A549 (cell line): ENCODE measurements at regions not wholly inside any gene's neighbourhood (a gene's known extent, or its start where the extent isn't known, plus 50 kb on each side); places are given as distances from the start of the nearest gene placed in this dataset.

Source experiments
- ATAC-seq, 2 experiments: fragments of 200-7000 bp in 1 of 2; fragments of >200 bp in 1 of 2; cut with Nextera tagmentation in 1 of 2; cut with Tn5 transposase in 1 of 2; 3 replicates each; pipeline versions ENCODE4 v1.8.0 to v1.9.1; 2018 to 2020; ENCODE audit warnings: mild to moderate bottlenecking in 1 of 2, moderate library complexity in 1 of 2
- CTCF ChIA-PET: fragments of 300-600 bp; sonication (Branson Sonifier 250); formaldehyde crosslinking; extraction: SDS; loops from one replicate; lab custom pipeline; 2021; ENCODE audit warnings: antibody characterized with exemption, inconsistent platforms; lab: Yijun Ruan, JAX
- POLR2A ChIA-PET: fragments of 350-600 bp; formaldehyde crosslinking; extraction: SDS; loops from one replicate; lab custom pipeline; 2021; ENCODE audit warnings: antibody characterized with exemption, inconsistent platforms; lab: Yijun Ruan, JAX
- DNase-seq, 2 experiments: peaks; one replicate each; pipeline versions ENCODE4 v3.0.0 to v3.0.0-alpha.2; 2011 to 2016; ENCODE audit warnings: low read depth in 1 of 2, low spot score in 1 of 2
- FAIRE-seq: peaks from 2 replicates; lab custom pipeline; 2011; peaks lifted over from hg19 to GRCh38; lab: Jason Lieb, UNC
- H3K27ac ChIP-seq, 2 experiments: fragments of >200 bp; sonication (Bioruptor Twin); formaldehyde crosslinking; 3 replicates each; pipeline ENCODE4 v1.5.1; 2016 to 2017
- H3K4me1 ChIP-seq: fragments of >200 bp; sonication (Bioruptor Twin); formaldehyde crosslinking; 3 replicates; pipeline ENCODE4 v1.6.1; 2016
- H3K4me2 ChIP-seq: fragments of >200 bp; sonication (Bioruptor Twin); formaldehyde crosslinking; 3 replicates; pipeline ENCODE4 v1.6.1; 2016
- H3K4me3 ChIP-seq: fragments of >200 bp; sonication (Bioruptor Twin); formaldehyde crosslinking; 3 replicates; pipeline ENCODE4 v1.5.1; 2016
- H3K9me3 ChIP-seq: fragments of >200 bp; sonication (Bioruptor Twin); formaldehyde crosslinking; 3 replicates; pipeline ENCODE4 v1.6.1; 2016
- CBX2 ChIP-seq: fragments of 200-600 bp; sonication (generic); IDR thresholded peaks from 2 replicates; pipeline ENCODE4 v1.6.1; 2016; ENCODE audit warnings: low read depth, mild to moderate bottlenecking, borderline replicate concordance
- CBX8 ChIP-seq: fragments of 200-600 bp; sonication (generic); IDR thresholded peaks from 2 replicates; pipeline ENCODE4 v1.6.1; 2016
- EHF ChIP-seq: fragments of 250-450 bp; sonication (Bioruptor Pico); IDR thresholded peaks from 2 replicates; pipeline ENCODE4 v1.5.0; 2020; ENCODE audit warnings: mild to moderate bottlenecking
- ESRRA ChIP-seq: fragments of 150-350 bp; IDR thresholded peaks from 2 replicates; pipeline ENCODE4 v1.6.1; 2014; ENCODE audit warnings: mild to moderate bottlenecking, low read length, borderline replicate concordance
- FOSL2 ChIP-seq, 2 experiments: fragments of 450-650 bp in 1 of 2; fragments of >200 bp in 1 of 2; sonication (Bioruptor Twin) in 1 of 2; formaldehyde crosslinking; IDR thresholded peaks; 2 replicates each; pipeline versions ENCODE4 v1.5.0 to v1.6.1; 2016 to 2020; ENCODE audit warnings: mild to moderate bottlenecking in 1 of 2, moderate library complexity in 1 of 2
- HOXA7 ChIP-seq: fragments of 250-450 bp; sonication (Bioruptor Pico); IDR thresholded peaks from 2 replicates; pipeline ENCODE4 v1.5.0; 2020; ENCODE audit warnings: mild to moderate bottlenecking, moderate library complexity
- JUN ChIP-seq, 2 experiments: fragments of >200 bp; sonication (Bioruptor Twin); formaldehyde crosslinking; IDR thresholded peaks; 2 replicates in 1 of 2; 3 replicates in 1 of 2; pipeline ENCODE4 v1.6.1; 2016 to 2017
- KDM1A ChIP-seq: fragments of 200-600 bp; sonication (generic); IDR thresholded peaks from 2 replicates; pipeline ENCODE4 v1.6.1; 2016; ENCODE audit warnings: low read depth, mild to moderate bottlenecking
- MYC ChIP-seq: IDR thresholded peaks from 2 replicates; pipeline ENCODE4 v1.6.1; 2012; ENCODE audit warnings: mild to moderate bottlenecking, inconsistent platforms, low read length, improper control_type of control experiment, borderline replicate concordance
- NPAS2 ChIP-seq: fragments of 250-450 bp; sonication (Bioruptor Pico); IDR thresholded peaks from 2 replicates; pipeline ENCODE4 v1.8.0; 2022; ENCODE audit warnings: mild to moderate bottlenecking, moderate library complexity, borderline replicate concordance
- NR3C1 ChIP-seq: fragments of >200 bp; sonication (Bioruptor Twin); formaldehyde crosslinking; IDR thresholded peaks from 3 replicates; pipeline ENCODE4 v1.6.1; 2017
- PHF8 ChIP-seq: fragments of 200-600 bp; sonication (generic); IDR thresholded peaks from 2 replicates; pipeline ENCODE4 v1.6.1; 2016; ENCODE audit warnings: low read depth, mild to moderate bottlenecking, antibody characterized with exemption, moderate library complexity, borderline replicate concordance
- RAD21 ChIP-seq, 2 experiments: fragments of >200 bp in 1 of 2; sonication (Bioruptor Twin) in 1 of 2; formaldehyde crosslinking in 1 of 2; IDR thresholded peaks in 1 of 2; conservative IDR thresholded peaks in 1 of 2; 2 replicates in 1 of 2; 3 replicates in 1 of 2; pipeline ENCODE4 v1.6.1; 2012 to 2018; ENCODE audit warnings: inconsistent platforms in 1 of 2
- RCOR1 ChIP-seq: fragments of 150-350 bp; IDR thresholded peaks from 2 replicates; pipeline ENCODE4 v1.6.1; 2014; ENCODE audit warnings: antibody characterized with exemption, low read length, low read depth
- SMC3 ChIP-seq: fragments of >200 bp; sonication (Bioruptor Twin); formaldehyde crosslinking; IDR thresholded peaks from 3 replicates; pipeline ENCODE4 v1.6.1; 2018; ENCODE audit warnings: inconsistent platforms
- TP53 ChIP-seq: fragments of 250-450 bp; sonication (Bioruptor Pico); IDR thresholded peaks from 2 replicates; pipeline ENCODE4 v1.5.0; 2021; ENCODE audit warnings: mild to moderate bottlenecking, moderate library complexity
- WGBS: methylation state at CpG from one replicate; pipeline ENCODE4 v1.1.6; 2017; ENCODE audit errors: missing lambda C conversion rate; 5-methylcytosine and 5-hydroxymethylcytosine counted together
- TF ChIP-seq, protein P1 (sequence below): IDR thresholded peaks from 2 replicates; pipeline ENCODE4 v1.6.1; 2012
- TF ChIP-seq, protein P2 (sequence below): fragments of 250-450 bp; sonication (Bioruptor Pico); IDR thresholded peaks from 2 replicates; pipeline ENCODE4 v1.5.0; 2021; ENCODE audit warnings: mild to moderate bottlenecking, moderate library complexity, borderline replicate concordance
- TF ChIP-seq, protein P3 (sequence below): fragments of 450-650 bp; IDR thresholded peaks from 2 replicates; pipeline ENCODE4 v1.6.1; 2014; ENCODE audit warnings: antibody characterized with exemption
- TF ChIP-seq, protein P4 (sequence below): fragments of >200 bp; sonication (Bioruptor Twin); formaldehyde crosslinking; IDR thresholded peaks from 3 replicates; pipeline ENCODE4 v1.5.1; 2016
- TF ChIP-seq, protein P5 (sequence below): IDR thresholded peaks from 2 replicates; pipeline ENCODE4 v1.6.1; 2012; ENCODE audit warnings: low read depth, borderline replicate concordance
- TF ChIP-seq, protein P6 (sequence below): fragments of 250-450 bp; sonication (Bioruptor Pico); IDR thresholded peaks from 2 replicates; pipeline ENCODE4 v1.5.0; 2020; ENCODE audit warnings: low read depth, mild to moderate bottlenecking, moderate library complexity

DNA sequence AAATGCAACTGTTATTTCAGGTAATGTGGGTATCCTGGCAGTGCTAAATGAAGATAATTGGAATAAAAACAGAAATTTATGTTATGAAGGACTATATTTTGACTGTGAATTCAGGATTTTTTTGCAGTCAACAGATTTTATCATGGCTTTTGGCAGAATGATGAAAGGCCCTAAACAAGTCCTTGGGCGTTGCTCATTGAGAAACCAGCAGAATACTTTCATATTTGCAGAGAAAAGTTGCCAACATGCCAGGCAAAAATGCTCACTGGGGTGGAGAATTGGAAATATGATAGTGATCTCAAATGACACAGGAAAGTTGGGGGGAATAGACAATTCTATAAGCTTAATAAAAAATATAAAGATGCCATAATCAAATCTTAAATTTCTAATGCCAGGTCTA lies 121.1 kb downstream of the GPR85 start:
- FAIRE-seq (no peak), DNase-seq (no peak), ATAC-seq (no peak)
- TF ChIP-seq PHF8 = no peak
- no peak for TF ChIP-seq MYC
- TF ChIP-seq, protein P1, sequence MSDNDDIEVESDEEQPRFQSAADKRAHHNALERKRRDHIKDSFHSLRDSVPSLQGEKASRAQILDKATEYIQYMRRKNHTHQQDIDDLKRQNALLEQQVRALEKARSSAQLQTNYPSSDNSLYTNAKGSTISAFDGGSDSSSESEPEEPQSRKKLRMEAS = no peak
- no peak for TF ChIP-seq FOSL2 (IDR thresholded peaks at IDR 0.05)
- no peak for TF ChIP-seq FOSL2 (CRISPR knock-in tag; IDR thresholded peaks at IDR 0.05)
- TF ChIP-seq JUN (IDR thresholded peaks at IDR 0.05) = no peak
- TF ChIP-seq NPAS2 (CRISPR knock-in tag) = no peak
- TF ChIP-seq, protein P2, sequence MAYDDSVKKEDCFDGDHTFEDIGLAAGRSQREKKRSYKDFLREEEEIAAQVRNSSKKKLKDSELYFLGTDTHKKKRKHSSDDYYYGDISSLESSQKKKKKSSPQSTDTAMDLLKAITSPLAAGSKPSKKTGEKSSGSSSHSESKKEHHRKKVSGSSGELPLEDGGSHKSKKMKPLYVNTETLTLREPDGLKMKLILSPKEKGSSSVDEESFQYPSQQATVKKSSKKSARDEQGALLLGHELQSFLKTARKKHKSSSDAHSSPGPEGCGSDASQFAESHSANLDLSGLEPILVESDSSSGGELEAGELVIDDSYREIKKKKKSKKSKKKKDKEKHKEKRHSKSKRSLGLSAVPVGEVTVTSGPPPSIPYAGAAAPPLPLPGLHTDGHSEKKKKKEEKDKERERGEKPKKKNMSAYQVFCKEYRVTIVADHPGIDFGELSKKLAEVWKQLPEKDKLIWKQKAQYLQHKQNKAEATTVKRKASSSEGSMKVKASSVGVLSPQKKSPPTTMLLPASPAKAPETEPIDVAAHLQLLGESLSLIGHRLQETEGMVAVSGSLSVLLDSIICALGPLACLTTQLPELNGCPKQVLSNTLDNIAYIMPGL = no peak
- TF ChIP-seq RAD21 (conservative IDR thresholded peaks at IDR 0.05 in 1 of 2, IDR thresholded peaks at IDR 0.05 in 1 of 2) = no peak
- TF ChIP-seq, protein P3, sequence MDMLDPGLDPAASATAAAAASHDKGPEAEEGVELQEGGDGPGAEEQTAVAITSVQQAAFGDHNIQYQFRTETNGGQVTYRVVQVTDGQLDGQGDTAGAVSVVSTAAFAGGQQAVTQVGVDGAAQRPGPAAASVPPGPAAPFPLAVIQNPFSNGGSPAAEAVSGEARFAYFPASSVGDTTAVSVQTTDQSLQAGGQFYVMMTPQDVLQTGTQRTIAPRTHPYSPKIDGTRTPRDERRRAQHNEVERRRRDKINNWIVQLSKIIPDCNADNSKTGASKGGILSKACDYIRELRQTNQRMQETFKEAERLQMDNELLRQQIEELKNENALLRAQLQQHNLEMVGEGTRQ = no peak
- TF ChIP-seq, protein P4, sequence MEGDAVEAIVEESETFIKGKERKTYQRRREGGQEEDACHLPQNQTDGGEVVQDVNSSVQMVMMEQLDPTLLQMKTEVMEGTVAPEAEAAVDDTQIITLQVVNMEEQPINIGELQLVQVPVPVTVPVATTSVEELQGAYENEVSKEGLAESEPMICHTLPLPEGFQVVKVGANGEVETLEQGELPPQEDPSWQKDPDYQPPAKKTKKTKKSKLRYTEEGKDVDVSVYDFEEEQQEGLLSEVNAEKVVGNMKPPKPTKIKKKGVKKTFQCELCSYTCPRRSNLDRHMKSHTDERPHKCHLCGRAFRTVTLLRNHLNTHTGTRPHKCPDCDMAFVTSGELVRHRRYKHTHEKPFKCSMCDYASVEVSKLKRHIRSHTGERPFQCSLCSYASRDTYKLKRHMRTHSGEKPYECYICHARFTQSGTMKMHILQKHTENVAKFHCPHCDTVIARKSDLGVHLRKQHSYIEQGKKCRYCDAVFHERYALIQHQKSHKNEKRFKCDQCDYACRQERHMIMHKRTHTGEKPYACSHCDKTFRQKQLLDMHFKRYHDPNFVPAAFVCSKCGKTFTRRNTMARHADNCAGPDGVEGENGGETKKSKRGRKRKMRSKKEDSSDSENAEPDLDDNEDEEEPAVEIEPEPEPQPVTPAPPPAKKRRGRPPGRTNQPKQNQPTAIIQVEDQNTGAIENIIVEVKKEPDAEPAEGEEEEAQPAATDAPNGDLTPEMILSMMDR = no peak
- TF ChIP-seq RCOR1 = no peak
- TF ChIP-seq NR3C1 = no peak
- CTCF ChIA-PET = interaction anchor here (2.0 kb wide), 1 partner anchor 10 kb away, joined by 5 read pairs; no protein-coding TSS in a partner anchor
- Histone ChIP-seq H3K4me3 (no peak overlapping the region), H3K4me1 (no peaks in the 10 kb centered on the region), H3K4me2 (no peak overlapping the region), H3K27ac (no peak overlapping the region), H3K9me3 (no peaks in the 10 kb centered on the region)
- 3% methylated on average over 1 of the region's 1 CpG for WGBS
- POLR2A ChIA-PET = no interaction called here

DNA sequence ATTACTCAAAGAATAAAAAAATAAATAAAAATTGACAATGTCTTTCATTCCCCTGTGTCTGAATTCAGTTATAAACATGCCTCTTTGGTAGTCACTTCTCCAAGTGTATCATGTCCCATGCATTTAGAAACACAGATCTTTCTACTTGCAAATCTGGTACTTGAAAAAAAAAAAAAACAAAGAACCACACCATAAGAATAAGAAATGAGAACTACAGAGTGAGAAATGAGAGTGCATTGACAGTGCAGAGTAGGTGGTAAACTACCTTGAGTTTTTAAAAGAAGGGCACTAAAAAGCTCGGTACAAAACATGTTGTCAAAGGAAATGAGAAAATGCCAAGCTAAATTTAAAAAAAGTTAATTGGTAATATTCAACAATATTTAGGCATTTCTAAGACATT lies 123.0 kb downstream of the GPR85 start:
- ATAC-seq (no peak), DNase-seq (no peak), FAIRE-seq (no peak)
- ChIA-PET CTCF (no interaction called here), POLR2A (no interaction called here)
- no peaks in the 10 kb centered on the region for H3K4me1 ChIP-seq
- TF ChIP-seq, protein P5, sequence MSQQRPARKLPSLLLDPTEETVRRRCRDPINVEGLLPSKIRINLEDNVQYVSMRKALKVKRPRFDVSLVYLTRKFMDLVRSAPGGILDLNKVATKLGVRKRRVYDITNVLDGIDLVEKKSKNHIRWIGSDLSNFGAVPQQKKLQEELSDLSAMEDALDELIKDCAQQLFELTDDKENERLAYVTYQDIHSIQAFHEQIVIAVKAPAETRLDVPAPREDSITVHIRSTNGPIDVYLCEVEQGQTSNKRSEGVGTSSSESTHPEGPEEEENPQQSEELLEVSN = no peak
- TF ChIP-seq CBX8 (no peak), HOXA7 (CRISPR knock-in tag) (no peak), EHF (CRISPR knock-in tag) (no peak), SMC3 (no peak), ESRRA (no peak), KDM1A (no peak)
- 17% methylated on average over 1 of the region's 1 CpG for WGBS
- no peaks in the 10 kb centered on the region for H3K9me3 ChIP-seq
- no peak overlapping the region for H3K4me2 ChIP-seq
- no peak overlapping the region for H3K4me3 ChIP-seq
- no peak overlapping the region for H3K27ac ChIP-seq

DNA sequence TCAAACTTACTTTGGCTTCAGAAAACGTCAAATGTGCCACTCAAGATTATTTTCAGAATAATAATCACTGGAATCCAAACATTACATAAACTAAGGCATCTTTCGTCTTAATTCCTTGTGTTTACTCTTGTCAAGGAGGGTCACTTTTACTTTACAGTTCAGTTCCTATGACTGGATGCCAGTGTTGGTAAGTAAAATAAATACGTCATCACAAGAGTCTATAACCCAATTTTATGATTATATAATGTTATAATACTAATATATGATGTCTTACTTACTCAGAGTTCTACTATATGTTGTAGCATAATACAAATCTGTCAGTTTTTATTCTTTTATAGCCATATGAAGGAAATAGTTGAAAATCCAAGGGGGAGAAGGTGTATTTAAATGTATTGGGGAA lies 123.8 kb downstream of the GPR85 start:
- ATAC-seq (no peak), FAIRE-seq (no peak), DNase-seq (no peak)
- Histone ChIP-seq H3K4me1 (no peaks in the 10 kb centered on the region), H3K4me2 (no peak overlapping the region), H3K27ac (no peak overlapping the region), H3K9me3 (no peaks in the 10 kb centered on the region), H3K4me3 (no peak overlapping the region)
- WGBS = 20% methylated on average over 3 of the region's 3 CpGs
- TF ChIP-seq, protein P6, sequence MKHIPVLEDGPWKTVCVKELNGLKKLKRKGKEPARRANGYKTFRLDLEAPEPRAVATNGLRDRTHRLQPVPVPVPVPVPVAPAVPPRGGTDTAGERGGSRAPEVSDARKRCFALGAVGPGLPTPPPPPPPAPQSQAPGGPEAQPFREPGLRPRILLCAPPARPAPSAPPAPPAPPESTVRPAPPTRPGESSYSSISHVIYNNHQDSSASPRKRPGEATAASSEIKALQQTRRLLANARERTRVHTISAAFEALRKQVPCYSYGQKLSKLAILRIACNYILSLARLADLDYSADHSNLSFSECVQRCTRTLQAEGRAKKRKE (CRISPR knock-in tag) = no peak
- TF ChIP-seq CBX2 = no peak
- TF ChIP-seq TP53 (CRISPR knock-in tag) = no peak
- CTCF ChIA-PET = no interaction called here
- POLR2A ChIA-PET = no interaction called here
